GM18868 (cell line): ENCODE measurements at regions not wholly inside any gene's neighbourhood (a gene's known extent, or its start where the extent isn't known, plus 50 kb on each side); places are given as distances from the start of the nearest gene placed in this dataset.
"Not testable (repeated sequence)": the region's sequence is repeated elsewhere in the genome, so short reads cannot be mapped to it uniquely, and the experiment has no call there.

Experiments
- ATAC-seq: cut with Tn5 transposase; IDR thresholded peaks from one replicate; pipeline ENCODE4 v1.9.1; 2021; ENCODE audit warnings: mild to moderate bottlenecking, moderate library complexity; ENCODE audit not compliant: unreplicated experiment

- no peak for ATAC-seq
These were observed 117.2 kb upstream of the MED14 start for GRCh38 chrX:40852586-40852985.

GRCh38 chrX:40853004-40853815, 117.9 kb upstream of the MED14 start:
- no peak for ATAC-seq

- no peak for ATAC-seq
These were observed 118.4 kb upstream of the MED14 start for GRCh38 chrX:40853816-40854123.

GRCh38 chrX:40854242-40854641, 118.9 kb upstream of the MED14 start:
- no peak for ATAC-seq

- ATAC-seq: no peak
These were observed 120.1 kb upstream of the MED14 start for GRCh38 chrX:40855411-40855810.

GRCh38 chrX:40855932-40856515, 120.7 kb upstream of the MED14 start:
- no peak for ATAC-seq

GRCh38 chrX:40861952-40862554, 126.7 kb upstream of the MED14 start:
- ATAC-seq: not testable (repeated sequence)

- ATAC-seq: not testable (repeated sequence)
These were observed 127.9 kb upstream of the MED14 start for GRCh38 chrX:40863260-40863659.

- no peak for ATAC-seq
These were observed 128.3 kb upstream of the MED14 start for GRCh38 chrX:40863671-40864070.

- no peak for ATAC-seq
These were observed 129.6 kb upstream of the MED14 start for GRCh38 chrX:40864972-40865371.

- no peak for ATAC-seq
These were observed 131.6 kb upstream of the MED14 start for GRCh38 chrX:40866893-40867292.

- ATAC-seq: no peak
These were observed 132.0 kb upstream of the MED14 start for GRCh38 chrX:40867352-40867751.

GRCh38 chrX:40868868-40869267, 133.5 kb upstream of the MED14 start:
- no peak for ATAC-seq

GRCh38 chrX:40870982-40871381, 135.6 kb upstream of the MED14 start:
- ATAC-seq: not testable (repeated sequence)

- ATAC-seq: peak; percentile 89
These were observed 136.2 kb upstream of the MED14 start for GRCh38 chrX:40871385-40872082.

GRCh38 chrX:40872351-40872750, 137.0 kb upstream of the MED14 start:
- no peak for ATAC-seq

GRCh38 chrX:40875476-40875875, 140.1 kb upstream of the MED14 start:
- no peak for ATAC-seq

- no peak for ATAC-seq
These were observed 142.5 kb upstream of the MED14 start for GRCh38 chrX:40877887-40878286.

- no peak for ATAC-seq
These were observed 143.4 kb upstream of the MED14 start for GRCh38 chrX:40878766-40879165.

- not testable (repeated sequence) for ATAC-seq
These were observed 143.8 kb upstream of the MED14 start for GRCh38 chrX:40879172-40879571.

- ATAC-seq: no peak
These were observed 145.4 kb upstream of the MED14 start for GRCh38 chrX:40880712-40881111.
